T-helper 2 cell treated with Interferon-gamma antibody and Interleukin-4, amounts not matched to agents 5 μg/mL and 100 μg/mL, for 36 hours (primary cell): ENCODE measurements at regions not wholly inside any gene's neighbourhood (a gene's known extent, or its start where the extent isn't known, plus 50 kb on each side); places are given as distances from the start of the nearest gene placed in this dataset.
"Not testable (repeated sequence)": the region's sequence is repeated elsewhere in the genome, so short reads cannot be mapped to it uniquely, and the experiment has no call there.

Experiments used
- DNase-seq: peaks from one replicate; pipeline ENCODE4 v3.0.0; 2021; ENCODE audit warnings: low spot score
- H3K27ac Mint-ChIP-seq: one replicate; pipeline ENCODE4 v1.8.0; 2021; ENCODE audit warnings: mild to moderate bottlenecking, mixed read lengths
- H3K27me3 Mint-ChIP-seq: one replicate; pipeline ENCODE4 v1.8.0; 2021; ENCODE audit warnings: low read depth, mixed read lengths
- H3K36me3 Mint-ChIP-seq: one replicate; pipeline ENCODE4 v1.8.0; 2021; ENCODE audit warnings: low read depth, mixed read lengths
- H3K4me1 Mint-ChIP-seq: one replicate; pipeline ENCODE4 v1.8.0; 2021; ENCODE audit warnings: low read depth, mixed read lengths
- H3K4me3 Mint-ChIP-seq: one replicate; pipeline ENCODE4 v1.8.0; 2022; ENCODE audit warnings: mild to moderate bottlenecking, moderate library complexity, mixed read lengths
- H3K9me3 Mint-ChIP-seq: one replicate; pipeline ENCODE4 v1.8.0; 2021; ENCODE audit warnings: mixed read lengths

GRCh38 chrX:40883021-40883619 is 147.8 kb upstream of the MED14 start:
- no peak overlapping the region for H3K27ac Mint-ChIP-seq
- no peaks in the 10 kb centered on the region for H3K27me3 Mint-ChIP-seq
- H3K4me3 Mint-ChIP-seq = no peak overlapping the region
- no peak for DNase-seq
- H3K36me3 Mint-ChIP-seq = no peaks in the 10 kb centered on the region
- H3K4me1 Mint-ChIP-seq = peaks cover 2% of the 10 kb centered on the region
- no peaks in the 10 kb centered on the region for H3K9me3 Mint-ChIP-seq

- Mint-ChIP-seq H3K36me3 (no peaks in the 10 kb centered on the region), H3K4me1 (peaks cover 2% of the 10 kb centered on the region), H3K9me3 (no peaks in the 10 kb centered on the region), H3K4me3 (no peak overlapping the region), H3K27me3 (no peaks in the 10 kb centered on the region), H3K27ac (no peak overlapping the region)
- no peak for DNase-seq
Observed at GRCh38 chrX:40885989-40886388, 150.6 kb upstream of the MED14 start.

GRCh38 chrX:40887476-40887875 is 152.1 kb upstream of the MED14 start:
- Mint-ChIP-seq H3K9me3 (peaks cover 4% of the 10 kb centered on the region), H3K36me3 (no peaks in the 10 kb centered on the region), H3K4me1 (peaks cover 2% of the 10 kb centered on the region), H3K27ac (no peak overlapping the region), H3K4me3 (no peak overlapping the region), H3K27me3 (no peaks in the 10 kb centered on the region)
- no peak for DNase-seq

GRCh38 chrX:40891798-40892197 is 156.5 kb upstream of the MED14 start:
- DNase-seq = no peak
- Mint-ChIP-seq H3K4me3 (no peak overlapping the region), H3K36me3 (no peaks in the 10 kb centered on the region), H3K4me1 (peaks cover 2% of the 10 kb centered on the region), H3K27me3 (no peaks in the 10 kb centered on the region), H3K9me3 (peaks cover 4% of the 10 kb centered on the region), H3K27ac (no peak overlapping the region)

GRCh38 chrX:40893251-40893910 is 158.0 kb upstream of the MED14 start:
- Mint-ChIP-seq H3K4me3 (no peak overlapping the region), H3K36me3 (no peaks in the 10 kb centered on the region), H3K27ac (no peak overlapping the region), H3K4me1 (no peaks in the 10 kb centered on the region), H3K27me3 (no peaks in the 10 kb centered on the region), H3K9me3 (peaks cover 4% of the 10 kb centered on the region)
- no peak for DNase-seq

GRCh38 chrX:40895246-40895645 is 159.9 kb upstream of the MED14 start:
- Mint-ChIP-seq H3K36me3 (no peaks in the 10 kb centered on the region), H3K27me3 (no peaks in the 10 kb centered on the region), H3K4me3 (no peak overlapping the region), H3K9me3 (peaks cover 4% of the 10 kb centered on the region), H3K27ac (no peak overlapping the region), H3K4me1 (no peaks in the 10 kb centered on the region)
- no peak for DNase-seq

- Mint-ChIP-seq H3K9me3 (no peaks in the 10 kb centered on the region), H3K36me3 (no peaks in the 10 kb centered on the region), H3K4me3 (no peak overlapping the region), H3K4me1 (no peaks in the 10 kb centered on the region), H3K27ac (no peak overlapping the region), H3K27me3 (peaks cover 7% of the 10 kb centered on the region)
- DNase-seq = no peak
Observed at GRCh38 chrX:40897718-40898270, 162.5 kb upstream of the MED14 start.

GRCh38 chrX:40904739-40905138 is 169.4 kb upstream of the MED14 start:
- DNase-seq, H3K4me3 Mint-ChIP-seq, H3K4me1 Mint-ChIP-seq, H3K27me3 Mint-ChIP-seq, H3K9me3 Mint-ChIP-seq, H3K27ac Mint-ChIP-seq, H3K36me3 Mint-ChIP-seq: not testable (repeated sequence)

- no peaks in the 10 kb centered on the region for H3K36me3 Mint-ChIP-seq
Observed at GRCh38 chrX:40908026-40908425, 172.7 kb upstream of the MED14 start.

GRCh38 chrX:40908857-40909475 is 173.6 kb upstream of the MED14 start:
- Mint-ChIP-seq H3K36me3 (no peaks in the 10 kb centered on the region), H3K4me3 (no peak overlapping the region), H3K27me3 (no peaks in the 10 kb centered on the region), H3K9me3 (no peaks in the 10 kb centered on the region), H3K27ac (no peak overlapping the region), H3K4me1 (no peaks in the 10 kb centered on the region)
- no peak for DNase-seq

More at GRCh38 chrX:40908026-40908425, 172.7 kb upstream of the MED14 start:
- no peak for DNase-seq
- H3K9me3 Mint-ChIP-seq = no peaks in the 10 kb centered on the region
- H3K27me3 Mint-ChIP-seq = no peaks in the 10 kb centered on the region
- H3K27ac Mint-ChIP-seq = no peak overlapping the region
- H3K4me3 Mint-ChIP-seq = no peak overlapping the region
- H3K4me1 Mint-ChIP-seq = no peaks in the 10 kb centered on the region

GRCh38 chrX:40912166-40912565 is 173.1 kb upstream of the USP9X start:
- no peak for DNase-seq
- Mint-ChIP-seq H3K4me3 (no peak overlapping the region), H3K4me1 (no peaks in the 10 kb centered on the region), H3K9me3 (no peaks in the 10 kb centered on the region), H3K27me3 (no peaks in the 10 kb centered on the region), H3K27ac (no peak overlapping the region), H3K36me3 (no peaks in the 10 kb centered on the region)

GRCh38 chrX:40912576-40912975 is 172.7 kb upstream of the USP9X start:
- DNase-seq = no peak
- no peaks in the 10 kb centered on the region for H3K9me3 Mint-ChIP-seq
- no peaks in the 10 kb centered on the region for H3K27me3 Mint-ChIP-seq
- no peak overlapping the region for H3K27ac Mint-ChIP-seq
- H3K36me3 Mint-ChIP-seq = no peaks in the 10 kb centered on the region
- no peaks in the 10 kb centered on the region for H3K4me1 Mint-ChIP-seq
- H3K4me3 Mint-ChIP-seq = no peak overlapping the region

- H3K27ac Mint-ChIP-seq = no peak overlapping the region
- no peak for DNase-seq
- no peaks in the 10 kb centered on the region for H3K27me3 Mint-ChIP-seq
- H3K9me3 Mint-ChIP-seq = no peaks in the 10 kb centered on the region
- H3K4me3 Mint-ChIP-seq = no peak overlapping the region
- H3K4me1 Mint-ChIP-seq = no peaks in the 10 kb centered on the region
- H3K36me3 Mint-ChIP-seq = no peaks in the 10 kb centered on the region
Observed at GRCh38 chrX:40920351-40920750, 164.9 kb upstream of the USP9X start.

GRCh38 chrX:40922307-40922706 is 162.9 kb upstream of the USP9X start:
- no peak overlapping the region for H3K4me3 Mint-ChIP-seq
- no peak for DNase-seq
- H3K27ac Mint-ChIP-seq = no peak overlapping the region
- no peaks in the 10 kb centered on the region for H3K4me1 Mint-ChIP-seq
- no peaks in the 10 kb centered on the region for H3K9me3 Mint-ChIP-seq
- H3K27me3 Mint-ChIP-seq = no peaks in the 10 kb centered on the region
- no peaks in the 10 kb centered on the region for H3K36me3 Mint-ChIP-seq
